Fibroblast of mammary gland (primary cell): ENCODE measurements at regions not wholly inside any gene's neighbourhood (a gene's known extent, or its start where the extent isn't known, plus 50 kb on each side); places are given as distances from the start of the nearest gene placed in this dataset.

Experiments used
- DNase-seq: peaks from one replicate; pipeline ENCODE4 v3.0.0-alpha.2; 2010; ENCODE audit warnings: low read depth
- H3K4me3 ChIP-seq: 2 replicates; pipeline ENCODE4 v1.5.1; 2011; ENCODE audit warnings: low read depth, mild to moderate bottlenecking, low read length, moderate library complexity; ENCODE audit not compliant: control insufficient read depth
- TF ChIP-seq, protein P1 (sequence below): conservative IDR thresholded peaks from 2 replicates; pipeline ENCODE4 v1.5.1; 2011; ENCODE audit warnings: low read depth, low read length, inconsistent platforms; ENCODE audit not compliant: control insufficient read depth, insufficient read depth

DNA sequence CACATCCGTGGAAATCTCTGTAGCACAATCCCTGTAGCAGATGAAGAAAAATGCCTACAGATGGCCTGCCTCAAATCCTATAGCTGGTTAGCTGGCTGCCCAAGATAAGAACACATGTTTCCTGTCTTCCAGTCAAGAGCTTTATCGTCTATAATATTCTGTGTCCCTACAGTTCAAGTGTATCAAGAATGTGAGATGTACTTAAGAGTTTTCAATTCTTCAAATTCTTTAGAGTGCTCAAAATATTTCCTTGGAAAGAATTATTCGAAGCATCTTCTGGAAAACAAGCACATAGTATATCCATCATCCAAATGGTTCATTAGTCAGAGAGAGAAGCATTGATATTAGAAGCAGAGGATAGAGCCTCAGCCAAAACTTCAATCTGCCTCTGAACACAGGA, 239.8 kb downstream of the COG6 start:
- H3K4me3 ChIP-seq, result no peak overlapping the region
- TF ChIP-seq, protein P1, sequence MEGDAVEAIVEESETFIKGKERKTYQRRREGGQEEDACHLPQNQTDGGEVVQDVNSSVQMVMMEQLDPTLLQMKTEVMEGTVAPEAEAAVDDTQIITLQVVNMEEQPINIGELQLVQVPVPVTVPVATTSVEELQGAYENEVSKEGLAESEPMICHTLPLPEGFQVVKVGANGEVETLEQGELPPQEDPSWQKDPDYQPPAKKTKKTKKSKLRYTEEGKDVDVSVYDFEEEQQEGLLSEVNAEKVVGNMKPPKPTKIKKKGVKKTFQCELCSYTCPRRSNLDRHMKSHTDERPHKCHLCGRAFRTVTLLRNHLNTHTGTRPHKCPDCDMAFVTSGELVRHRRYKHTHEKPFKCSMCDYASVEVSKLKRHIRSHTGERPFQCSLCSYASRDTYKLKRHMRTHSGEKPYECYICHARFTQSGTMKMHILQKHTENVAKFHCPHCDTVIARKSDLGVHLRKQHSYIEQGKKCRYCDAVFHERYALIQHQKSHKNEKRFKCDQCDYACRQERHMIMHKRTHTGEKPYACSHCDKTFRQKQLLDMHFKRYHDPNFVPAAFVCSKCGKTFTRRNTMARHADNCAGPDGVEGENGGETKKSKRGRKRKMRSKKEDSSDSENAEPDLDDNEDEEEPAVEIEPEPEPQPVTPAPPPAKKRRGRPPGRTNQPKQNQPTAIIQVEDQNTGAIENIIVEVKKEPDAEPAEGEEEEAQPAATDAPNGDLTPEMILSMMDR, result no peak
- DNase-seq, result no peak

DNA sequence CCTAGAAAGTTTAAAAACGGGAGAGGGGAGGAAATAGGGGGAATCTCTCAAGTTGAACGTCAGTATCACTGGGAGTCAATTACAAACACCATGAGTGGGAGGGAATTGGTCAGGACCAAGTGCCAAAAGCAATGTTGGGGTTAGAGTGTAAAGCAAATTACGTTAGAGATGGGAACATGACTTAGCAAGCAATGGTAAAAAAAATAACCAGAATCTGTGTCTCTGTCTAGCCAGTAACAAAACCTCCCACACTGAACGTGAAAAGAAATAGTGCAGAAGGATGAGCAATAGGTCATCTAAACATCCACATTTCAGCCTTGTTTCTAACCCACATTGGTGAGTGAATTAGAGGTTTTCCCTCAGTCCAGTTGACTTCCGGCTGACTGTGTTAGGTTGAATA, 242.2 kb downstream of the COG6 start:
- TF ChIP-seq, protein P1, result no peak
- no peak overlapping the region for H3K4me3 ChIP-seq
- DNase-seq, result peak; percentile 59

- no peak for DNase-seq
- H3K4me3 ChIP-seq, result no peak overlapping the region
- TF ChIP-seq, protein P1, result no peak
These were observed 244.8 kb downstream of the COG6 start for GRCh38 chr13:39900106-39900750.

DNA sequence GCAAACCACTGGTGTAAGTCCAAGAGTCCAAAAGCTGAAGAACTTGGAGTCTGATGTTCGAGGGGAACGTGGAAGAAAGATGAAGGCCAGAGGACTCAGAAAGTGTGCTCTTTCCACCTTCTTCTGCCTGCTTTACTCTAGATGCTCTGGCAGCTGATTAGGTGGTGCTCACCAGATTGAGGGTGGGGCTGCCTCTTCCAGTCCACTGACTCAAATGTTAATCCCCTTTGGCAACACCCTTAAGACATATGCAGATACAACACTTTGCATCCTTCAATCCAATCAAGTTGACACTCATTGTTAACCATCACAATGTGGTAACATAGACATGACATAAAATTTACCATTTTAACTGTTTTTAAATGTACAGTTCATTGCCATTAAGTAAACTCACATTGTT, 249.5 kb downstream of the COG6 start:
- TF ChIP-seq, protein P1, result no peak
- no peak overlapping the region for H3K4me3 ChIP-seq
- no peak for DNase-seq

DNA sequence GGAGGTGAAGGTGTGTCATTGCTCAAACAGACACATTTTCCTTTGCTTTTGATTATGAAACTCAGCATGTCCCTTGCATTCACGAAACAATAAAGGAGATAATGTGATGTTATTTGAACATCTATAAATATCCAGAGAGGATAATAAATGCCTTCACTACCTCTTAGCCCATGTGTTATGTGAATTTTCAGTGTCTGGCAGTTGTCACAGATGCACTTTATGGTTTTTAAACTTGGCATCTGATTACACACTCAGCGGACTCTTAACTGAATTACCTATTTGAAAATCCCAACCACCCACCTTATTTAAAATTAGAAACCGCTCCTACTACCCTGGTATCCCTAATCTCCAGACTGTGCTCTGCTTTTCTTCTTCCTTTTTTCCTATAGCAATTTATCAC, 254.2 kb downstream of the COG6 start:
- H3K4me3 ChIP-seq, result no peak overlapping the region
- TF ChIP-seq, protein P1, result no peak
- DNase-seq, result no peak

- TF ChIP-seq, protein P1, result no peak
These were observed 254.6 kb downstream of the COG6 start for GRCh38 chr13:39910041-39910440.

DNA sequence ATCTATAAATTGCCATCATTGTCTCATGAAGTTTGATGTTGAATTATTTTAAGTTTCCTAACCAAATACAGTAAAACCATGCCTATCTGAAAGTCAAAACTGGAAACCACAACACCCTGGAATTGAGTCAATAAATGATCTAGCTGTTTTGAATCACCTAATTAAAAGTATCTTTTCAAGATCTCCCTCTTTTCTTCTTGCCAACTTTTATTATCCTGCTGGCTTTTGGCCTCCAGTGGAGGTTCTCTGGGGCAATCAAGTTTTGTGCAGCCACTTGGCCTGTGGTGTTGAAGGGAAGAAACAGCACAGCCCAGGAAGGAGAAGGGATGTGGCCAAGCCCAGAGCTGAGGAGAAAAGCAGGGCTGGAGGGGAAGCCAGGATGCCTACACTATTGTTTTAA, 255.4 kb downstream of the COG6 start:
- peak; percentile 75 for DNase-seq
- H3K4me3 ChIP-seq, result no peak overlapping the region
- TF ChIP-seq, protein P1, result no peak

More at GRCh38 chr13:39910041-39910440, 254.6 kb downstream of the COG6 start:
- no peak overlapping the region for H3K4me3 ChIP-seq
- DNase-seq, result no peak
